HCT116 (cell line): ENCODE measurements at regions not wholly inside any gene's neighbourhood (a gene's known extent, or its start where the extent isn't known, plus 50 kb on each side); places are given as distances from the start of the nearest gene placed in this dataset.

Source experiments
- ATF3 ChIP-seq: IDR thresholded peaks from 2 replicates; pipeline ENCODE4 v1.6.1; 2012
- CTCF ChIP-seq, 3 experiments: fragments of 200-600 bp in 1 of 3; sonication (generic) in 1 of 3; IDR thresholded peaks in 2 of 3; conservative IDR thresholded peaks in 1 of 3; 2 replicates each; pipeline ENCODE4 v1.5.1; 2012 to 2017; ENCODE audit warnings: low read depth in 2 of 3, low read length in 2 of 3, antibody characterized with exemption in 1 of 3, borderline replicate concordance in 1 of 3, control low read depth in 1 of 3, mild to moderate bottlenecking in 1 of 3, mixed read lengths in 1 of 3, mixed run types in 1 of 3, moderate library complexity in 1 of 3; ENCODE audit not compliant: insufficient read depth in 1 of 3
- EGR1 ChIP-seq: IDR thresholded peaks from 2 replicates; pipeline ENCODE4 v1.6.1; 2012; ENCODE audit warnings: low read depth
- EZH2 ChIP-seq: fragments of 200-600 bp; sonication (generic); IDR thresholded peaks from 2 replicates; pipeline ENCODE4 v1.6.1; 2017; ENCODE audit warnings: antibody characterized with exemption, mixed run types
- JUND ChIP-seq: IDR thresholded peaks from 2 replicates; pipeline ENCODE4 v1.6.1; 2012
- POLR2A ChIP-seq: IDR thresholded peaks from 2 replicates; pipeline ENCODE4 v1.7.0; 2011; ENCODE audit warnings: borderline replicate concordance; ENCODE audit not compliant: insufficient read depth, insufficient read length; ENCODE audit errors: extremely low read depth
- POLR2AphosphoS5 ChIP-seq: IDR thresholded peaks from 2 replicates; pipeline ENCODE4 v1.6.1; 2011; ENCODE audit warnings: mild to moderate bottlenecking, low read depth, low read length, moderate library complexity
- ZNF274 ChIP-seq: fragments of 200-500 bp; sonication (Bioruptor generic); IDR thresholded peaks from 2 replicates; pipeline ENCODE4 v1.6.1; 2014; ENCODE audit warnings: mild to moderate bottlenecking, low read depth, low read length, inconsistent platforms

GRCh38 chr3:30340500-30340899 lies 265.9 kb upstream of the TGFBR2 start:
- no peak for TF ChIP-seq POLR2A
- TF ChIP-seq CTCF (IDR thresholded peaks at IDR 0.05 in 2 of 3, conservative IDR thresholded peaks at IDR 0.05 in 1 of 3; ENCODE audit: borderline replicate concordance in 1 of 3, insufficient read depth in 1 of 3, low read depth in 2 of 3, low read length in 2 of 3) = no peak
- TF ChIP-seq POLR2AphosphoS5 = no peak
- TF ChIP-seq EZH2 = no peak
- no peak for TF ChIP-seq ZNF274
- TF ChIP-seq ATF3 = no peak
- TF ChIP-seq JUND = no peak
- TF ChIP-seq EGR1 = no peak
